Muscle layer of duodenum (tissue), 2 donors: ENCODE measurements at regions not wholly inside any gene's neighbourhood (a gene's known extent, or its start where the extent isn't known, plus 50 kb on each side); places are given as distances from the start of the nearest gene placed in this dataset.

Experiments used
- H3K27ac ChIP-seq: one replicate; pipeline ENCODE4 v1.7.0; 2013; ENCODE audit warnings: mild to moderate bottlenecking, low read length
- H3K27me3 ChIP-seq: one replicate; pipeline ENCODE4 v1.7.0; 2013; ENCODE audit warnings: low read depth, mild to moderate bottlenecking, control low read depth, low read length
- H3K36me3 ChIP-seq, 2 donors: one replicate each; pipeline ENCODE4 v1.7.0; 2013; ENCODE audit warnings: low read length in 2 of 2, control low read depth in 1 of 2, mild to moderate bottlenecking in 1 of 2; ENCODE audit not compliant: insufficient read depth in 2 of 2, control insufficient read depth in 1 of 2
- H3K4me1 ChIP-seq, 2 donors: one replicate each; pipeline ENCODE4 v1.7.0; 2013; ENCODE audit warnings: low read length in 2 of 2, mild to moderate bottlenecking in 2 of 2, control low read depth in 1 of 2, moderate library complexity in 1 of 2; ENCODE audit not compliant: insufficient read depth in 2 of 2, control insufficient read depth in 1 of 2
- H3K4me3 ChIP-seq, 2 donors: one replicate each; pipeline ENCODE4 v1.7.0; 2013; ENCODE audit warnings: low read length in 2 of 2, low read depth in 1 of 2, mild to moderate bottlenecking in 1 of 2
- H3K9me3 ChIP-seq, 2 donors: one replicate each; pipeline ENCODE4 v1.7.0; 2013; ENCODE audit warnings: low read length in 2 of 2, control low read depth in 1 of 2, mild to moderate bottlenecking in 1 of 2; ENCODE audit not compliant: control insufficient read depth in 1 of 2
- donor health status: healthy.

DNA sequence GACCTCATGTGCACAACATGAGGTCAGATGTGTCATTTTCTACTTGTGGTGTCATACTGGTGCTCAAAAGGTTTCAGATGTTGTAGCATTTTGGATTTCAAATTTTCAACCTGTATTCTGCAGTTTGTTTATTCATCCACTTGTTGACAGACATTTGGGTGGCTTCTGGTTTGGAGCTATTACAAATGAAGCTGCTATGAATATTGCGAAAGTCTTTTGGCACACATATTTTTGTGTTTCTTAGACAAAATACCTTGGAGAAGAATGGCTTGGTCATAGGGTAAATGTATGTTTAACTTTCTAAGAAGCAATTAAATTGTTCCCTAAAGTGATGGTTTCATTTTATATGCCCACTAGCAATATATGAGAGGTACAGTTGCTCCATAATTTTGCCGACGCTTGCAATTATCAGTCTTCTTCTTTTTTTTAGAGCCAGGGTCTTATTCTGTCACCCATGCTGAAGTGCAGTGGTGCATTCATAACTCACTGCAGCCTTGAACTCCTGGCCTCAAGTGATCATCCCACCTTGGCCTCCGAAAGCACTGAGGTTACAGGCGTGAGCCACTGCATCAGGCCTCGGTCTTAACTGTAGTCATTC is 70.7 kb upstream of the TRPC7 start:
- no peak overlapping the region for H3K27ac ChIP-seq
- peaks cover 0 to 4% of the 10 kb centered on the region in 2 donors for H3K9me3 ChIP-seq
- no peaks in the 10 kb centered on the region for H3K4me1 ChIP-seq
- no peak overlapping the region for H3K4me3 ChIP-seq
- no peaks in the 10 kb centered on the region for H3K36me3 ChIP-seq
- no peaks in the 10 kb centered on the region for H3K27me3 ChIP-seq

DNA sequence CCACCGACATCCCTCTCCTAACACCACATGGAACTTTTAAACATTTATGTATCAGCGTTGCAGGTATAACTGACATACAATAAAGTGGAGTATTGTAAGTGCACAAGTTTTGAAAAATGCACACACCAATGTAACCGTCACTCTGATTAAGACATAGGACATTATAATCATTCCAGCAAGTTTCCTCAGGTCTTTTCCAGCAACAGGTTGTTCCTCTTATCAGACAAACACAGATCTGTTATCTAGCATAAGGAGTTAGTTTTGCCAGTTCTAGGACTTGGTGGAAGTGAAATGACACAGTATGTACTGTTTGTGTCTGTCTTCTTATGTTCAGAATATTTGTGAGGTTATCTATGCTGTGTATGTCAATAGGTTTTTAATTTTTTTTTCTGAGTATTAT is 69.5 kb upstream of the TRPC7 start:
- H3K4me1 ChIP-seq = no peaks in the 10 kb centered on the region
- no peaks in the 10 kb centered on the region for H3K27me3 ChIP-seq
- H3K4me3 ChIP-seq = no peak overlapping the region
- H3K36me3 ChIP-seq = no peaks in the 10 kb centered on the region
- H3K9me3 ChIP-seq = peaks cover 0 to 4% of the 10 kb centered on the region in 2 donors
- H3K27ac ChIP-seq = no peak overlapping the region

DNA sequence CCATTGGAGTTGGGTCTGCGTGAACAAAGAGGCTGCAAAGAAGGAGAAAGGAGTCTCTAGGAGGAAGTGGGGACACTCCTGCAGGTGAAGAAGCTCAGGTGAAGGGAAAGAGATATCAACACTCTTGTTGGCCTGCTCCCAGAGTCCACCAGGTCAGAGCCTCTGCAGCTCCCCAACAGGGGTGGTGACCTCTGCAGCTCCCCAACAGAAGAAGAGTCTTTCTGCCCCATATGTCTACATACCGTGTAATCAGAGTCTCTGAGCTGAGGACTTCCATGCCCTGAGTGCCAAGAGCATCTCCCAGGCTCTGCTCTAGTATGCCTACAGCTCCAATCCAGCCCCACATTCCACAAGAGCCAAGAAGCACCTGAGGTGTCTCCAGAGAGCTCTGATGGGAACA is 67.4 kb upstream of the TRPC7 start:
- Histone ChIP-seq H3K36me3 (no peaks in the 10 kb centered on the region), H3K4me3 (no peak overlapping the region), H3K27me3 (no peaks in the 10 kb centered on the region), H3K27ac (no peak overlapping the region), H3K4me1 (no peaks in the 10 kb centered on the region), H3K9me3 (no peaks in the 10 kb centered on the region)

DNA sequence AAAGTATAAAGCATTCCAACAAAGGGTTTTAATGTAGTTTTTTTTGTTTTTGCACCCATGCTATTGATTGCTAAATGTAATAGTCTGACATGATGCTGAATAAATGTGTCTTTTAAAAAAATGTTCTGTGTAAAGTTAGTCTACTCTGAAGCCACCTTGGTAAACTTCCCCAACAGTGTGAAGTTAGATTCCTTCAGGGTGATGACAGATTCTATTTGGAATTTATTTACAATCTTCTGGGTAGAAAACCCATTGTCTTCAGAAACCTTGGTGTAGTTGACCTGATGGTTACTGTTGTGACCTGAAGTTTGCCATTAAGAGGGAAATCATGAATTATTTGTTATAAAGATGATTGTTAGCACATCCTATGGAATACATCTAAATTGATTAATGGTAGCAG is 64.7 kb upstream of the TRPC7 start:
- Histone ChIP-seq H3K27ac (no peak overlapping the region), H3K27me3 (no peaks in the 10 kb centered on the region), H3K9me3 (no peaks in the 10 kb centered on the region), H3K4me3 (no peak overlapping the region), H3K36me3 (no peaks in the 10 kb centered on the region), H3K4me1 (no peaks in the 10 kb centered on the region)

DNA sequence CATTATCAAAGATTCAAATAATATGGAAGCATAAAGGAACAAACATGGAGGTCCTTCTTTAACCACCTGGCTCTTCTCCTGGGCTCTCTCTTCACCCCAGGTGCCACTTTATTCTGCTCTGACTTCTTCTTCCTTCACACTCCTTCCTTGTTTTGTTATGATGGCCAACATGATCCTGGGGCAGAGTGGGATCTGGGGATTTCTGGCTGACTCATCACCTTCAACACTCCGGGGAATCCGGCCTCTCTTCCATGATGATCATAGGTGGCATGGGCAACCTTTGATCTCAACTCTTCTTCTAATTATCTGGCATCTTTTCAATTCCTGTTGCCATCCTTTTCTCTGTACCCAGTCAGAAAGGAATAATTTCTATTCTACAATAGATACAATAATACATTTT is 62.1 kb upstream of the TRPC7 start:
- Histone ChIP-seq H3K4me1 (no peaks in the 10 kb centered on the region), H3K4me3 (no peak overlapping the region), H3K27me3 (no peaks in the 10 kb centered on the region), H3K9me3 (no peaks in the 10 kb centered on the region), H3K27ac (no peak overlapping the region), H3K36me3 (no peaks in the 10 kb centered on the region)

DNA sequence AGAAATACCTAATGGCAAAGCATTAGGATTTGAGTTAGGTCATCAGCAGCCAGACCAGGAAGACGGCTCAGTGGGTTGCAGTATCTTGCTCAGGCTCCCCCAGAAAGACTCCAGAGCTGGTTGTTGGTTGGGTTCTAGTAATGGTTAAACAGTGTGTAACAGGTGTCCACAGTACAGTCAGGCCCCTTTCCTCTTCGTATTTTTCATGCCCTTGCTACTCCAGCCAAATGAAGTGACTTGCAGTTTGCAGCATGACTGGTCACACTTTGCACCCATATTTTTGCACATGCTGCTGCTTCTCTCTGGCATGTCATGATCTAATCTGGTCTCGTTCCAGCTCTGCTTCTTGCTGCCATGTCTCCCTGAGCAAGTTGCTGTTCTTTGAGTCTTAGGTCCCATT is 60.6 kb upstream of the TRPC7 start:
- no peaks in the 10 kb centered on the region for H3K4me1 ChIP-seq
- no peaks in the 10 kb centered on the region for H3K36me3 ChIP-seq
- no peaks in the 10 kb centered on the region for H3K9me3 ChIP-seq
- no peaks in the 10 kb centered on the region for H3K27me3 ChIP-seq
- H3K4me3 ChIP-seq = no peak overlapping the region
- no peak overlapping the region for H3K27ac ChIP-seq

DNA sequence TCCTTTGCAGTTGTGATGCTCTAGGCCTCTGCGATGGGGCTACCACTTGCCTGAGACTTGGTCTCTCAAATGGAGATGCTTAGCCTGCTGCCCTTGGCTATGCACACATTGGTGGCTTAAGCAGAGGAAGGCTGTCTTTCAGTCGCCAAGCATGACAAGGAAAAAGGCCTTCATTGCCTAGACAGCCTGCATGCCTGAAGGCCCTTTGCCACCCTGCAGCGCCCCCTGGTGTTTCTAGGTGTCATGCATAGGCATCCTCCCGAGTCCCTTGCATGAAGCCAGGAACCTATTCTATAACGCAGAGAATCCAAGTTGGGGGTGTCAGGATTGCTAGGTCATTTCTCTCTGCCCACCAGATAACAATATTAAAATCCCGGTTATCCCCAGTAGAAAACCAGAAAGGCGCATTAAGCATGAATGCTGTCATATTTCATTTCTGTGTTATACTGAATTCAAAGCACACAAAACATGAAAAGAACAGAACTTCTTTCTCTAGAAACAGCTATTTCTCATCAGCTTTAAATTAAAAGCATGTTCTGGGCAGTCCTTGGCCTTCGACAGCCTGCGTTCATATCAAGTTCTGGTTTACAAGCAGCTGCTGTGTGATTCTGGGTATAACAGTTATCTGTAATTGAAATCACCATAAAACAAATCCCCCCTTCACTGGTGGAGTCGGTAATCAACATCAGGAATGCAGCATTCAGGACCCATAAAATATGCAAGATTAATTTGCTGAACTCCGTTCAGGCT is 59.7 kb upstream of the TRPC7 start:
- Histone ChIP-seq H3K27ac (no peak overlapping the region), H3K36me3 (no peaks in the 10 kb centered on the region)

DNA sequence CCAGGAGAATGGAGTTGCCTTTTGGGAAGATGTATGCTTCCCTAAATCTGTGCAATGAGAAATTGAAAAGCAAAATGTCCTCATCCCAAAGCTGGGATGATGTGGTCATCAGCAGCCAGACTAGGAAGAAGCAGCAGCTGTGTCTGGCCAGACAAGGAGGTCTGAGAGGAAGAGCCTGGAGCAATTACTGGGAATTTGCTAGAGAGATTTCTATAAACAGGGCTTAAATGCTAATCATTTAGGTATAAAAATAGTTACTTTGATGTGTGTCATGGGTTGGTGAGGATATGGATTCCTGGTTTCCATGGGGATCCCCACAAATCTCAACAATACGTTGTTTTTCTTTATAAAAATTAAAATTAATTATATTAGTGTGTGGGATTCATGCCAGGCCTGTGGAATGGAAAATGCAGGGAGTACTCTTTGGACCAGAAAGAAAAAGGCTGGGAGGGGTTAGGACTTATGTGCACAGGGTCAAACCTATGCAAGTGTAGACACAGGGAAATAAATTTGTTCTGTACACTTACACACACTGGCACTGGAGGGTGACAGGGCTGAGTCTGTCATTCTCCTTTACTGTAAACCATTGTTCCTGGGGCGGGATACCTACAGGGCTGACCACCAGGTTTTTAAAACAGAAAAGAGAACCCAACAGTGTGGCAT is 58.7 kb upstream of the TRPC7 start:
- Histone ChIP-seq H3K27me3 (no peaks in the 10 kb centered on the region), H3K4me1 (no peaks in the 10 kb centered on the region), H3K27ac (no peak overlapping the region), H3K4me3 (no peak overlapping the region), H3K9me3 (no peaks in the 10 kb centered on the region), H3K36me3 (no peaks in the 10 kb centered on the region)

More for the DNA sequence above, 59.7 kb upstream of the TRPC7 start:
- Histone ChIP-seq H3K4me3 (no peak overlapping the region), H3K9me3 (no peaks in the 10 kb centered on the region), H3K4me1 (no peaks in the 10 kb centered on the region), H3K27me3 (no peaks in the 10 kb centered on the region)

DNA sequence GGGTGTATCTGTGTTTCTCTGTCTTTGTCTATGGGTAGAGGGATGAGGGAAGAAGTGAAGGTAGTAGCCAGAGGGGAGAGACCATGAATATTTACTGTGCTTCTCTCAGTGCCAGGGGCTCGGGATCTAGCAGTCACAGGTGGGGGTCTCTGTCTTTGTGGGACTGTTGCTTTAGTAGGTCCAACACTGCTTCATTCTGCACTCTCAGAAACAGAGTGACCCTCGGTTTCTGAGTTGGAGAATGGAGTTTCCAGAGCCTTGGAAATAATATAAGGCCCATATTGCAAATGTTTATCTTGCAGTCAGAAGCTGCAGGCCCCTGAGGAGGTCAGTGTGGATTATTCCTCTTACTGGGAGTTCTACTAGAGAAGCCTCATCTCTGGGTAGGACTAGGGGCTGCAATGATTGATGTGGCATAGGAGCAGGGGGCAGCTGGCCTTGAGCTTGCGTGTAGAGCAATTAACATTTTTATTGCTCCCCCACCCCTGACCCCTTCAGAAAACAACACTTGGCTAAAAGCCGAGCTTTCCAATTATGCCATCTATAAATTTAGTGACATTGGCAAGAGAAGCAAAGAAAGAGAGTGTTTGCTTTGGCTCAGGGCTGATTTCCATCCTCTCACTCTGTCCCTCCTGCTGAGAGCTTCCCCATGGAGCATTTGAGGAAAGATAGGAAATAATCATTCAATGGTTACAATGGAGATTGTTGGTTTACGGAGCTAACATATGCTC is 55.0 kb upstream of the TRPC7 start:
- H3K27ac ChIP-seq = no peak overlapping the region
- H3K4me3 ChIP-seq = no peak overlapping the region
- no peaks in the 10 kb centered on the region for H3K36me3 ChIP-seq
- no peaks in the 10 kb centered on the region for H3K9me3 ChIP-seq
- H3K27me3 ChIP-seq = no peaks in the 10 kb centered on the region
- H3K4me1 ChIP-seq = no peaks in the 10 kb centered on the region

DNA sequence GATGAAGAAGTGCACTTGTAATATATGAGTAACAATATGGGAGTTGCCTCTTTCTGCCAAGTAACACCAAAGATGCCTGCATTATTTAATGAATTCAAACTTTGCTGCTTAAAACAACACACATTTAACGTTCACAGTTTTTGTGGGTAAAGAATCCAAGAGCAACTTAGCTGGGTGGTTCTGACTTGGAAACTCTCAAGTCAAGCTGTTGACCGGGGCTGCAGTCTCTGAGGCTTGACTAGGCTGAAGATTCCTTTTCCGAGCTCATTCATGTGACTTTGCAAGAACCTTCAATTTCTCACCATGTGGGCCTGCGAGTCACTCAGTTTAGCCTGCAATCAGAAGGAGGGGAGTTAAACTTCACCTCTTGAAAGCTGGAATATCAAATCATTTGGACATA is 53.0 kb upstream of the TRPC7 start:
- Histone ChIP-seq H3K4me3 (no peak overlapping the region), H3K27me3 (no peaks in the 10 kb centered on the region), H3K36me3 (no peaks in the 10 kb centered on the region), H3K9me3 (no peaks in the 10 kb centered on the region), H3K4me1 (no peaks in the 10 kb centered on the region), H3K27ac (no peak overlapping the region)
